ENCODE measurements at regions not wholly inside any gene's neighbourhood (a gene's known extent, or its start where the extent isn't known, plus 50 kb on each side); places are given as distances from the start of the nearest gene placed in this dataset.

DNA sequence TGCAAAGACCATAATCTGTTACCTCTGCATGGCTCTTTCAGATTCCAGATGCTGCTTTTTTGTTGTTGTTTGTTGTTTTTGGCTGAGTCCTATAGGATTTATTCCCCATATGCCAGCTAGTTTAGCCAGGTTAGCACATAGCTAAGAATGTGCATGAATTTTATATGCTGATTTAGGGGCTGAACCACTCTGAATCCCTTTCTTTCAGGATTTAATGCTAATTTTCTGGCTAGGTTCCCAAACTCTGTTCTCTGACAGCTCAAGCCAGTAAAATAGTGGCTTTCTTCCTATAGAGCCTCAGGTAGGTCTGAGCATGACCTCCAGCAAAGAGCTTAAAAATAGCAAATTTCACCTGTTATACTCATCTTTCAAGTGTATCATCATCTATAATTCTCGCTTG, 521.4 kb downstream of the CAAP1 start:
- CTCF ChIA-PET = no interaction called here
- intact Hi-C loops (cut with micrococcal nuclease; ENCODE audit: unreplicated experiment) = no loop called here

DNA sequence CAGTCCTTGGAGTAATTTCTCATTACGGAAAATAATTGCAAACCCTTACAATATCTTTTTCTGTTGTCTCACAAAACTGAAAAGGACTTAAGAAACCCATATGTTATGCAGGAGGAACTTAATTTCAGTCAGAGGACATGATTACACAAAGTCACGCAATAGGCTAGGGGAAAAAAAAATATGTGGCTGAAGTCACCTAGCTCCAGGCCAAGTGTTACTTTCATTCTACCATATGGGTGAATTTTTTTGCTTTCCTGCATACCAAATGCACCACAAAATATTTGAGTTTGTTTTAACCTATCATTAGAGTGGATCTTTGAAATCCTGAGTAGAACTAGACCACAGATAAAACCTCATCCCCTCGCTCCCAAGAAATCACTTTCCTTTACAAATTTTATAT, 523.5 kb downstream of the CAAP1 start:
- CTCF ChIA-PET = no interaction called here
- POLR2A ChIA-PET (ENCODE audit: low non-redundant PET) = no interaction called here
- TF ChIP-seq EZH2 (IDR thresholded peaks at IDR 0.05; ENCODE audit: borderline replicate concordance, low read depth, low read length, poor library complexity, severe bottlenecking) = no peak

More for the DNA sequence above, 521.4 kb downstream of the CAAP1 start:
- no peaks in the 10 kb centered on the region for H3K4me1 ChIP-seq (ENCODE audit: insufficient read depth, low read length, poor library complexity, severe bottlenecking)
- no peaks in the 10 kb centered on the region for H3K9me3 ChIP-seq (ENCODE audit: low read depth, low read length, poor library complexity, severe bottlenecking)
- TF ChIP-seq, protein P1, sequence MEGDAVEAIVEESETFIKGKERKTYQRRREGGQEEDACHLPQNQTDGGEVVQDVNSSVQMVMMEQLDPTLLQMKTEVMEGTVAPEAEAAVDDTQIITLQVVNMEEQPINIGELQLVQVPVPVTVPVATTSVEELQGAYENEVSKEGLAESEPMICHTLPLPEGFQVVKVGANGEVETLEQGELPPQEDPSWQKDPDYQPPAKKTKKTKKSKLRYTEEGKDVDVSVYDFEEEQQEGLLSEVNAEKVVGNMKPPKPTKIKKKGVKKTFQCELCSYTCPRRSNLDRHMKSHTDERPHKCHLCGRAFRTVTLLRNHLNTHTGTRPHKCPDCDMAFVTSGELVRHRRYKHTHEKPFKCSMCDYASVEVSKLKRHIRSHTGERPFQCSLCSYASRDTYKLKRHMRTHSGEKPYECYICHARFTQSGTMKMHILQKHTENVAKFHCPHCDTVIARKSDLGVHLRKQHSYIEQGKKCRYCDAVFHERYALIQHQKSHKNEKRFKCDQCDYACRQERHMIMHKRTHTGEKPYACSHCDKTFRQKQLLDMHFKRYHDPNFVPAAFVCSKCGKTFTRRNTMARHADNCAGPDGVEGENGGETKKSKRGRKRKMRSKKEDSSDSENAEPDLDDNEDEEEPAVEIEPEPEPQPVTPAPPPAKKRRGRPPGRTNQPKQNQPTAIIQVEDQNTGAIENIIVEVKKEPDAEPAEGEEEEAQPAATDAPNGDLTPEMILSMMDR (conservative IDR thresholded peaks at IDR 0.05; ENCODE audit: low read depth, low read length) = no peak
- no peak for TF ChIP-seq EZH2 (IDR thresholded peaks at IDR 0.05; ENCODE audit: borderline replicate concordance, low read depth, low read length, poor library complexity, severe bottlenecking)
- no peak for DNase-seq (ENCODE audit: low spot score)
- BruUV-seq (replicated peaks) = no TSS peak
- no peaks in the 10 kb centered on the region for H3K36me3 ChIP-seq (ENCODE audit: insufficient read depth, low read length, poor library complexity, severe bottlenecking)
- no peak overlapping the region for H3K4me3 ChIP-seq (ENCODE audit: low read depth, low read length, poor library complexity, severe bottlenecking)
- POLR2A ChIA-PET (ENCODE audit: low non-redundant PET) = no interaction called here
- no peaks in the 10 kb centered on the region for H3K27me3 ChIP-seq (replicated peaks; ENCODE audit: insufficient read depth, low read depth, low read length, poor library complexity)
- no peak overlapping the region for H3K27ac ChIP-seq (ENCODE audit: low read depth, low read length, poor library complexity, severe bottlenecking)

DNA sequence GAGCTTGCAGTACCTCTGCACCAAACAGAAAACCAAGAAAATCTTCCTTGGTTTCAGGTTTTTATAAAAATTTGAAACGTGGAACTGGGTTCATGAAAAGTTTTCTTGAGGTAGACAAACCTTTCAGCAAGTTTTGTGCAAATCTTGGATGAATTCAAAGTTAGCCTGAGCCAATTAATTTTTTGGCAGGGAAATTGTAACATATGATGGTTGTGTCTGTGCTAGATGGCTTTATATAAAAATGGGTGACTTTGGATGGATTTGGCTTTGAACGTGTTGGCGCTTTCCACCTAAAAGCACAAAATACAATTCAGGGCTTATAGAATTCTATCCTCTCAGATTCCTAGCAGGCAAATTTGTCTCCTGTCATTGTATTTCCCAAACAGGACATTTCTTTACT, 524.4 kb downstream of the CAAP1 start:
- ChIA-PET CTCF (no interaction called here), POLR2A (ENCODE audit: low non-redundant PET) (no interaction called here)
- DNase-seq (ENCODE audit: low spot score) = no peak
- no peak for TF ChIP-seq EZH2 (IDR thresholded peaks at IDR 0.05; ENCODE audit: borderline replicate concordance, low read depth, low read length, poor library complexity, severe bottlenecking)
- TF ChIP-seq, protein P1 (conservative IDR thresholded peaks at IDR 0.05; ENCODE audit: low read depth, low read length) = no peak
- no peaks in the 10 kb centered on the region for H3K36me3 ChIP-seq (ENCODE audit: insufficient read depth, low read length, poor library complexity, severe bottlenecking)
- H3K4me1 ChIP-seq (ENCODE audit: insufficient read depth, low read length, poor library complexity, severe bottlenecking) = no peaks in the 10 kb centered on the region
- H3K4me3 ChIP-seq (ENCODE audit: low read depth, low read length, poor library complexity, severe bottlenecking) = no peak overlapping the region
- intact Hi-C loops (cut with micrococcal nuclease; ENCODE audit: unreplicated experiment) = loop anchor here (10.0 kb wide), 1 partner anchor 57 kb away; no protein-coding TSS in a partner anchor
- no peaks in the 10 kb centered on the region for H3K27me3 ChIP-seq (replicated peaks; ENCODE audit: insufficient read depth, low read depth, low read length, poor library complexity)
- no peaks in the 10 kb centered on the region for H3K9me3 ChIP-seq (ENCODE audit: low read depth, low read length, poor library complexity, severe bottlenecking)
- no TSS peak for BruUV-seq (replicated peaks)
- H3K27ac ChIP-seq (ENCODE audit: low read depth, low read length, poor library complexity, severe bottlenecking) = no peak overlapping the region

More for the DNA sequence above, 523.5 kb downstream of the CAAP1 start:
- intact Hi-C loops (cut with micrococcal nuclease; ENCODE audit: unreplicated experiment) = loop anchor here (10.0 kb wide), 1 partner anchor 56 kb away; no protein-coding TSS in a partner anchor
- no peak for DNase-seq (ENCODE audit: low spot score)
- no peaks in the 10 kb centered on the region for H3K9me3 ChIP-seq (ENCODE audit: low read depth, low read length, poor library complexity, severe bottlenecking)
- no peaks in the 10 kb centered on the region for H3K27me3 ChIP-seq (replicated peaks; ENCODE audit: insufficient read depth, low read depth, low read length, poor library complexity)
- H3K27ac ChIP-seq (ENCODE audit: low read depth, low read length, poor library complexity, severe bottlenecking) = no peak overlapping the region
- no peak overlapping the region for H3K4me3 ChIP-seq (ENCODE audit: low read depth, low read length, poor library complexity, severe bottlenecking)
- no TSS peak for BruUV-seq (replicated peaks)
- H3K4me1 ChIP-seq (ENCODE audit: insufficient read depth, low read length, poor library complexity, severe bottlenecking) = no peaks in the 10 kb centered on the region
- no peaks in the 10 kb centered on the region for H3K36me3 ChIP-seq (ENCODE audit: insufficient read depth, low read length, poor library complexity, severe bottlenecking)

DNA sequence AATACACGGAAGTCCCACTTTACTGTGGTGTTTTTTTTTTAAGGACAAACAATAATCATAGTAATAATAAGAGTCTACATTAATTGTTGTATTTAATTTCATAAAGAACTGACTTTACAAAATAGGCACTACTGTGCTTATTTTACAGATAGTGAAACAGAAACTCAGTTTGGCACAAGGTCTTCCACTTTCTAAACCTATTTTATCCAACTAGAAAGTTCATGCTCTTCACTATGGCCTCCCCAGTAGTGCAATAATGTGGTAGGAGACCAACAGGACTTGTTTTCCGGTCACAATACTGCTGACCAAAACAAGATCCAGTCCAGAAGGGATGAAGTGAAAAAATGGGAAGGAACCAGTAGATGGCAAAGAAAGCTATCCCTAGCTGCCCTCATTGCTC, 531.6 kb downstream of the CAAP1 start:
- no peak overlapping the region for H3K4me3 ChIP-seq (ENCODE audit: low read depth, low read length, poor library complexity, severe bottlenecking)
- H3K27ac ChIP-seq (ENCODE audit: low read depth, low read length, poor library complexity, severe bottlenecking) = no peak overlapping the region
- H3K9me3 ChIP-seq (ENCODE audit: low read depth, low read length, poor library complexity, severe bottlenecking) = no peaks in the 10 kb centered on the region
- no peaks in the 10 kb centered on the region for H3K36me3 ChIP-seq (ENCODE audit: insufficient read depth, low read length, poor library complexity, severe bottlenecking)
- no peaks in the 10 kb centered on the region for H3K27me3 ChIP-seq (replicated peaks; ENCODE audit: insufficient read depth, low read depth, low read length, poor library complexity)
- TF ChIP-seq EZH2 (IDR thresholded peaks at IDR 0.05; ENCODE audit: borderline replicate concordance, low read depth, low read length, poor library complexity, severe bottlenecking) = no peak
- TF ChIP-seq, protein P1 (conservative IDR thresholded peaks at IDR 0.05; ENCODE audit: low read depth, low read length) = no peak
- ChIA-PET CTCF (no interaction called here), POLR2A (ENCODE audit: low non-redundant PET) (no interaction called here)
- no TSS peak for BruUV-seq (replicated peaks)
- DNase-seq (ENCODE audit: low spot score) = no peak
- intact Hi-C loops (cut with micrococcal nuclease; ENCODE audit: unreplicated experiment) = loop anchor here (10.0 kb wide), 1 partner anchor 64 kb away; no protein-coding TSS in a partner anchor
- no peaks in the 10 kb centered on the region for H3K4me1 ChIP-seq (ENCODE audit: insufficient read depth, low read length, poor library complexity, severe bottlenecking)

All from A673 (cell line).